Sigmoid colon (tissue), 6 donors: ENCODE measurements at regions not wholly inside any gene's neighbourhood (a gene's known extent, or its start where the extent isn't known, plus 50 kb on each side); places are given as distances from the start of the nearest gene placed in this dataset.

ENCODE experiments used
- DNase-seq: peaks from one replicate; pipeline ENCODE4 v3.0.0-alpha.2; 2019
- H3K27ac ChIP-seq, 4 donors: fragments of 200-600 bp; sonication (generic); one replicate each; pipeline ENCODE4 v1.5.1; 2016 to 2019; ENCODE audit warnings: mild to moderate bottlenecking in 1 of 4
- H3K27me3 ChIP-seq, 3 donors: fragments of 200-600 bp; sonication (generic); one replicate each; pipeline ENCODE4 v1.5.1; 2019; ENCODE audit warnings: mild to moderate bottlenecking in 1 of 3
- H3K36me3 ChIP-seq, 4 donors: fragments of 200-600 bp; sonication (generic); one replicate each; pipeline ENCODE4 v1.5.1; 2016 to 2019
- H3K4me1 ChIP-seq, 4 donors: fragments of 200-600 bp; sonication (generic); one replicate each; pipeline ENCODE4 v1.5.1; 2017 to 2019
- H3K4me3 ChIP-seq, 4 donors: fragments of 200-600 bp; sonication (generic); one replicate each; pipeline ENCODE4 v1.5.1; 2017 to 2019; ENCODE audit warnings: mild to moderate bottlenecking in 2 of 4, moderate library complexity in 1 of 4
- H3K9me3 ChIP-seq, 4 donors: fragments of 200-600 bp in 3 of 4; sonication (generic) in 3 of 4; one replicate each; pipeline versions ENCODE4 v1.5.1 to v1.6.1; 2013 to 2019
- CTCF ChIP-seq, 4 experiments: fragments of 450-650 bp in 3 of 4; fragments of 200-600 bp in 1 of 4; IDR thresholded peaks; one replicate each; pipeline ENCODE4 v1.5.1; 2016 to 2019; ENCODE audit warnings: antibody characterized with exemption in 4 of 4, mild to moderate bottlenecking in 3 of 4, moderate library complexity in 2 of 4
- EP300 ChIP-seq, 4 donors: sonication (generic); formaldehyde crosslinking; IDR thresholded peaks; one replicate each; pipeline ENCODE4 v1.6.1; 2017; ENCODE audit warnings: antibody characterized with exemption in 4 of 4
- POLR2A ChIP-seq, 2 donors: fragments of 450-650 bp; IDR thresholded peaks; one replicate each; pipeline ENCODE4 v1.6.1; 2016; ENCODE audit warnings: antibody characterized with exemption in 2 of 2, mild to moderate bottlenecking in 2 of 2, moderate library complexity in 2 of 2
- POLR2AphosphoS5 ChIP-seq, 4 donors: sonication (generic); formaldehyde crosslinking; IDR thresholded peaks; one replicate each; pipeline ENCODE4 v1.6.1; 2017; ENCODE audit warnings: antibody characterized with exemption in 4 of 4
- WGBS, 2 donors: extraction: QIAGEN DNeasy Blood & Tissue Kit; methylation state at CpG; one replicate each; pipeline ENCODE4 v1.1.7; 2013; 5-methylcytosine and 5-hydroxymethylcytosine counted together
- intact Hi-C: fragments of 100-400 bp; cut with DNase I; formaldehyde crosslinking; loops from one replicate; pipeline ENCODE4 v1.15.1; 2023
- donor health status: healthy with polysubstance abuse.
- donor health status: healthy.

GRCh38 chr21:35237287-35237686 is 188.2 kb upstream of the RUNX1 start:
- intact Hi-C loops, result no loop called here
- DNase-seq, result no peak
- Histone ChIP-seq H3K36me3 (no peaks in the 10 kb centered on the region), H3K4me1 (no peaks in the 10 kb centered on the region), H3K27me3 (no peaks in the 10 kb centered on the region), H3K4me3 (no peak overlapping the region), H3K27ac (no peak overlapping the region), H3K9me3 (peaks cover 0 to 4% (median 0%) of the 10 kb centered on the region in 4 donors)
- WGBS, 2 donors, result 61 to 65% methylated on average over 2 of the region's 2 CpGs
- no peak for TF ChIP-seq POLR2AphosphoS5 (IDR thresholded peaks at IDR 0.05)
- TF ChIP-seq POLR2A (IDR thresholded peaks at IDR 0.05), result no peak
- no peak for TF ChIP-seq CTCF (IDR thresholded peaks at IDR 0.05)
- no peak for TF ChIP-seq EP300 (IDR thresholded peaks at IDR 0.05)

GRCh38 chr21:35236090-35236489 is 187.0 kb upstream of the RUNX1 start:
- WGBS, 2 donors, result 88 to 95% methylated on average over 1 of the region's 1 CpG
- Histone ChIP-seq H3K4me1 (no peaks in the 10 kb centered on the region), H3K9me3 (peaks cover 0 to 4% (median 0%) of the 10 kb centered on the region in 4 donors), H3K27ac (no peak overlapping the region), H3K27me3 (no peaks in the 10 kb centered on the region), H3K36me3 (no peaks in the 10 kb centered on the region), H3K4me3 (no peak overlapping the region)
- no peak for DNase-seq
- intact Hi-C loops, result no loop called here
- TF ChIP-seq POLR2AphosphoS5 (IDR thresholded peaks at IDR 0.05) (no peak), POLR2A (IDR thresholded peaks at IDR 0.05) (no peak), EP300 (IDR thresholded peaks at IDR 0.05) (no peak), CTCF (IDR thresholded peaks at IDR 0.05) (no peak)

- intact Hi-C loops, result no loop called here
- Histone ChIP-seq H3K4me1 (no peaks in the 10 kb centered on the region), H3K4me3 (no peak overlapping the region), H3K36me3 (no peaks in the 10 kb centered on the region), H3K9me3 (peaks cover 0 to 4% (median 0%) of the 10 kb centered on the region in 4 donors), H3K27me3 (no peaks in the 10 kb centered on the region), H3K27ac (no peak overlapping the region)
- WGBS, 2 donors, result 44 to 79% methylated on average over 5 of the region's 5 CpGs
- no peak for DNase-seq
- no peak for TF ChIP-seq POLR2AphosphoS5 (IDR thresholded peaks at IDR 0.05)
- no peak for TF ChIP-seq CTCF (IDR thresholded peaks at IDR 0.05)
- TF ChIP-seq EP300 (IDR thresholded peaks at IDR 0.05), result no peak
- TF ChIP-seq POLR2A (IDR thresholded peaks at IDR 0.05), result no peak
These were observed 185.6 kb upstream of the RUNX1 start for GRCh38 chr21:35234725-35235124.

- intact Hi-C loops, result no loop called here
- TF ChIP-seq EP300 (IDR thresholded peaks at IDR 0.05), result no peak
- no peak for TF ChIP-seq POLR2AphosphoS5 (IDR thresholded peaks at IDR 0.05)
- TF ChIP-seq POLR2A (IDR thresholded peaks at IDR 0.05), result no peak
- TF ChIP-seq CTCF (IDR thresholded peaks at IDR 0.05), result no peak
- peaks cover 0 to 6% (median 3%) of the 10 kb centered on the region in 4 donors for H3K4me1 ChIP-seq
- WGBS, 2 donors, result 94% methylated on average over 3 of the region's 3 CpGs
- H3K27ac ChIP-seq, result no peak overlapping the region
- H3K36me3 ChIP-seq, result no peaks in the 10 kb centered on the region
- peaks cover 0 to 4% (median 0%) of the 10 kb centered on the region in 4 donors for H3K9me3 ChIP-seq
- H3K27me3 ChIP-seq, result no peaks in the 10 kb centered on the region
- DNase-seq, result no peak
- H3K4me3 ChIP-seq, result no peak overlapping the region
These were observed 184.7 kb upstream of the RUNX1 start for GRCh38 chr21:35233756-35234155.

- WGBS, 2 donors, result 87 to 89% methylated on average over 11 of the region's 11 CpGs
- intact Hi-C loops, result no loop called here
- H3K27ac ChIP-seq, result no peak overlapping the region
- no peaks in the 10 kb centered on the region for H3K36me3 ChIP-seq
- H3K4me1 ChIP-seq, result peaks cover 0 to 6% (median 3%) of the 10 kb centered on the region in 4 donors
- no peak overlapping the region for H3K4me3 ChIP-seq
- DNase-seq, result no peak
- H3K9me3 ChIP-seq, result peaks cover 0 to 4% (median 0%) of the 10 kb centered on the region in 4 donors
- TF ChIP-seq POLR2AphosphoS5 (IDR thresholded peaks at IDR 0.05), result no peak
- TF ChIP-seq POLR2A (IDR thresholded peaks at IDR 0.05), result no peak
- TF ChIP-seq EP300 (IDR thresholded peaks at IDR 0.05), result no peak
- no peak for TF ChIP-seq CTCF (IDR thresholded peaks at IDR 0.05)
- no peaks in the 10 kb centered on the region for H3K27me3 ChIP-seq
These were observed 183.6 kb upstream of the RUNX1 start for GRCh38 chr21:35232545-35233176.
